ENCODE measurements at regions not wholly inside any gene's neighbourhood (a gene's known extent, or its start where the extent isn't known, plus 50 kb on each side); places are given as distances from the start of the nearest gene placed in this dataset.

DNA sequence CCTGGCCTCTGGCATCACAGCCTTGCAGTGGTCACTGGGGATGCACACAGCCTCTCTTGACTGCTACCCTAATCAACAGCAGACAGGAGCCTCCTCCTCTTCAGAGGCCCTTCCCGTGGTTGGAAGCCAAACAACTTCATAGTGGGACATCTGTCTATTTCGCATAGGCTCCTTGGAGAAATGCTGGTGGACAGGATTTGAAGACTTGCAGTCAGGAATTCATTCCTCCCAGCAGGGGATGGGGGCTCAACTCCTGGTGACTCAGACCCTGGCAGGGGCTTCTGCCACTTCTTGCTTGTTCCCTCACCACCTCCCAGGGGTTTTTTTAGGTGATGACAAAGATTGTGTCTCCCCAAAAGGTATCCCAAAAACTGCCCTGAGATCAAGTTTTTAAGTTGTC is 191.7 kb upstream of the CAMK1G start:
- Histone ChIP-seq H3K27me3 (no peaks in the 10 kb centered on the region), H3K4me3 (no peak overlapping the region), H3K9me3 (no peaks in the 10 kb centered on the region), H3K4me1 (ENCODE audit: insufficient read depth) (no peaks in the 10 kb centered on the region), H3K27ac (no peak overlapping the region), H3K36me3 (no peaks in the 10 kb centered on the region)
- TF ChIP-seq EP300 (IDR thresholded peaks at IDR 0.05) (no peak), POLR2A (IDR thresholded peaks at IDR 0.05) (no peak)
- TF ChIP-seq, protein P1, sequence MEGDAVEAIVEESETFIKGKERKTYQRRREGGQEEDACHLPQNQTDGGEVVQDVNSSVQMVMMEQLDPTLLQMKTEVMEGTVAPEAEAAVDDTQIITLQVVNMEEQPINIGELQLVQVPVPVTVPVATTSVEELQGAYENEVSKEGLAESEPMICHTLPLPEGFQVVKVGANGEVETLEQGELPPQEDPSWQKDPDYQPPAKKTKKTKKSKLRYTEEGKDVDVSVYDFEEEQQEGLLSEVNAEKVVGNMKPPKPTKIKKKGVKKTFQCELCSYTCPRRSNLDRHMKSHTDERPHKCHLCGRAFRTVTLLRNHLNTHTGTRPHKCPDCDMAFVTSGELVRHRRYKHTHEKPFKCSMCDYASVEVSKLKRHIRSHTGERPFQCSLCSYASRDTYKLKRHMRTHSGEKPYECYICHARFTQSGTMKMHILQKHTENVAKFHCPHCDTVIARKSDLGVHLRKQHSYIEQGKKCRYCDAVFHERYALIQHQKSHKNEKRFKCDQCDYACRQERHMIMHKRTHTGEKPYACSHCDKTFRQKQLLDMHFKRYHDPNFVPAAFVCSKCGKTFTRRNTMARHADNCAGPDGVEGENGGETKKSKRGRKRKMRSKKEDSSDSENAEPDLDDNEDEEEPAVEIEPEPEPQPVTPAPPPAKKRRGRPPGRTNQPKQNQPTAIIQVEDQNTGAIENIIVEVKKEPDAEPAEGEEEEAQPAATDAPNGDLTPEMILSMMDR (IDR thresholded peaks at IDR 0.05), result no peak
- DNase-seq, result no peak
- intact Hi-C loops (cut with DNase I), result no loop called here
- 54 to 75% (median 63%) methylated on average over 2 of the region's 2 CpGs for WGBS, 3 donors

DNA sequence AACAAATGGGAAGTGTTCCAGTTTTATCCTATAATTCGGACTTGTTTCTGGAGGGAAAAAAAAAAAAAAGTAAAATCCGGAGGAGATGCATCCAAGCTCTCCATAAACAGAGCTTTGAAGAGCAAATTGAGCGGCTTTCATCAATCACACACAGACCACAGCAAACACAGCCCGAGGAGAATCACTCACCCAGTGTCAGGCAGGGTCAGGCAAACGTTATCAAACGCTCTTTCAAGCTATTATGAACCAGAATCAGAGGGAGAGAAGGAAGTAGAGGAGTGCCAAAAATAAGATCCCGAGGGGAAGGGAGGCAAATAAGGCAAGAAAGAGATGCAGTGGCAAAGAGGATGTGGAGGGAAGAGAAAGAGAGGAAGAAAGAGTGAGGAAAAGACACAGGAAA is 188.3 kb upstream of the CAMK1G start:
- Histone ChIP-seq H3K27ac (no peak overlapping the region), H3K4me3 (no peak overlapping the region), H3K27me3 (no peaks in the 10 kb centered on the region), H3K4me1 (ENCODE audit: insufficient read depth) (no peaks in the 10 kb centered on the region), H3K9me3 (no peaks in the 10 kb centered on the region), H3K36me3 (no peaks in the 10 kb centered on the region)
- no peak for DNase-seq
- TF ChIP-seq POLR2A (IDR thresholded peaks at IDR 0.05) (no peak), EP300 (IDR thresholded peaks at IDR 0.05) (no peak)
- TF ChIP-seq, protein P1 (IDR thresholded peaks at IDR 0.05), result no peak
- intact Hi-C loops (cut with DNase I), result no loop called here
- 8 to 23% (median 8%) methylated on average over 7 of the region's 7 CpGs for WGBS, 3 donors

DNA sequence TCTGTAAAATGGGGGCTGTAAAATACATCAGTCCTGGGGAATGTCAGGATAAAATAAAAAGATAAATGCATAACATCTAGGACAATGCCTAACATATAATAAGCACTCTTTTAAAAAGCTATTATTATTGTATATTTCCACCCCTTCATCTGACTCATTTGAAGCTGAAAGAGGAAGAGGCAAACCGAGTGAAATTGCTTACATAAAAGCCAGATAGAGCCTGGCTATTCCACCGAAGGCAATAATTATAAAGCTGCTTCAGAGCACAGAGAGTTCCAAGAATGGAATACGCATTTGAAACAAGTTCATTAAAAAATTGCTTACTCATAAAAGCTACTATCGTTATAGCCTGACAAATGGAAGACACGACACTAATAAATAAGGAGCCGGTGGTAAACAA is 186.1 kb upstream of the CAMK1G start:
- Histone ChIP-seq H3K36me3 (no peaks in the 10 kb centered on the region), H3K9me3 (no peaks in the 10 kb centered on the region), H3K27ac (no peak overlapping the region), H3K4me1 (ENCODE audit: insufficient read depth) (no peaks in the 10 kb centered on the region), H3K4me3 (no peak overlapping the region), H3K27me3 (no peaks in the 10 kb centered on the region)
- DNase-seq, result no peak
- intact Hi-C loops (cut with DNase I), result no loop called here
- TF ChIP-seq POLR2A (IDR thresholded peaks at IDR 0.05), result no peak
- no peak for TF ChIP-seq EP300 (IDR thresholded peaks at IDR 0.05)
- TF ChIP-seq, protein P1 (IDR thresholded peaks at IDR 0.05), result no peak
- 26 to 30% (median 28%) methylated on average over 6 of the region's 6 CpGs for WGBS, 3 donors

DNA sequence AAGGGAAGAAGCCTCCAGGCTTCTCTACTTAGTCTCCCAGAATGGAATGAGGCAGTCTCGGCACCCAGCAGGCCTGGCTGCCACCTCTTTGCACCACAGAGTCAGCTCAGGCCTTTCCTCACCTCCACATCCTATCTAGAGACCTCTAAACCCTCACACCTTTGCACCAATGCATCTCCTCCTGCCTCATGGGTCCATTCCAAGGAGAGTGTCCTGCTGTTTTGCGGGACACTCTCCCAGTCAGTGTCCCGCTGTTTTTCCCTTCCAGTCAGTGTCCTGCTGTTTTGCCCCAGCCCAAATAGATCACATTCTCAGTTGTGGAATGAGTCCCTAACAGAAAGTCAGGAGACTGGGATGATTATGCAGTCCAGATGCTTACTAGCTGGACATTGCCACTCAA is 185.6 kb upstream of the CAMK1G start:
- WGBS, 3 donors, result 74 to 86% (median 84%) methylated on average over 3 of the region's 3 CpGs
- H3K4me1 ChIP-seq (ENCODE audit: insufficient read depth), result no peaks in the 10 kb centered on the region
- intact Hi-C loops (cut with DNase I), result no loop called here
- H3K9me3 ChIP-seq, result no peaks in the 10 kb centered on the region
- no peak overlapping the region for H3K27ac ChIP-seq
- H3K4me3 ChIP-seq, result no peak overlapping the region
- H3K27me3 ChIP-seq, result no peaks in the 10 kb centered on the region
- H3K36me3 ChIP-seq, result no peaks in the 10 kb centered on the region
- no peak for DNase-seq
- TF ChIP-seq POLR2A (IDR thresholded peaks at IDR 0.05) (no peak), EP300 (IDR thresholded peaks at IDR 0.05) (no peak)
- TF ChIP-seq, protein P1 (IDR thresholded peaks at IDR 0.05), result no peak
